Common myeloid progenitor, CD34-positive (primary cell): ENCODE measurements at regions not wholly inside any gene's neighbourhood (a gene's known extent, or its start where the extent isn't known, plus 50 kb on each side); places are given as distances from the start of the nearest gene placed in this dataset.

Experiments
- CTCF ChIA-PET: fragments of 350-600 bp; sonication (Branson Sonifier 250); formaldehyde crosslinking; loops from one replicate; lab custom pipeline; 2021; ENCODE audit warnings: antibody characterized with exemption; lab: Charles Lee
- POLR2A ChIA-PET: fragments of 350-600 bp; sonication (Branson Sonifier 250); formaldehyde crosslinking; loops from one replicate; lab custom pipeline; 2021; ENCODE audit warnings: antibody characterized with exemption; lab: Charles Lee
- DNase-seq, 3 donors: peaks; one replicate each; pipeline versions ENCODE4 v3.0.0 to v3.0.0-alpha.2; 2013
- H3K27ac ChIP-seq, 2 experiments: 1 replicate in 1 of 2; 2 replicates in 1 of 2; pipeline ENCODE4 v1.7.0; 2013; ENCODE audit warnings: inconsistent platforms in 2 of 2, low read length in 2 of 2, mild to moderate bottlenecking in 2 of 2, low read depth in 1 of 2, moderate library complexity in 1 of 2; ENCODE audit not compliant: severe bottlenecking in 2 of 2, insufficient read depth in 1 of 2, poor library complexity in 1 of 2
- H3K27me3 ChIP-seq, 5 experiments: replicated peaks in 2 of 5; 1 replicate in 3 of 5; 2 replicates in 2 of 5; pipeline versions ENCODE4 v1.6.1 to v1.7.0; 2013; ENCODE audit warnings: low read length in 4 of 5, mild to moderate bottlenecking in 2 of 5, moderate library complexity in 2 of 5, inconsistent platforms in 1 of 5; ENCODE audit not compliant: insufficient read depth in 5 of 5, control insufficient read depth in 4 of 5
- H3K36me3 ChIP-seq, 4 experiments: 1 replicate in 2 of 4; 2 replicates in 2 of 4; pipeline versions ENCODE4 v1.6.1 to v1.7.0; 2013; ENCODE audit warnings: low read length in 3 of 4, control low read depth in 1 of 4, mild to moderate bottlenecking in 1 of 4; ENCODE audit not compliant: control insufficient read depth in 4 of 4, insufficient read depth in 4 of 4
- H3K4me1 ChIP-seq, 4 experiments: 1 replicate in 3 of 4; 2 replicates in 1 of 4; pipeline versions ENCODE4 v1.6.1 to v1.7.1; 2013; ENCODE audit warnings: low read length in 3 of 4, mild to moderate bottlenecking in 3 of 4, control low read depth in 1 of 4, inconsistent platforms in 1 of 4, moderate library complexity in 1 of 4; ENCODE audit not compliant: control insufficient read depth in 4 of 4, insufficient read depth in 4 of 4; ENCODE audit errors: control extremely low read depth in 1 of 4
- H3K4me3 ChIP-seq, 7 experiments: 1 replicate in 4 of 7; 2 replicates in 3 of 7; pipeline versions ENCODE4 v1.5.1 to v1.7.0; 2013; ENCODE audit warnings: mild to moderate bottlenecking in 7 of 7, low read length in 6 of 7, moderate library complexity in 6 of 7, inconsistent platforms in 2 of 7, low read depth in 2 of 7, control low read depth in 1 of 7; ENCODE audit not compliant: insufficient read depth in 4 of 7, control insufficient read depth in 1 of 7; ENCODE audit errors: extremely low read depth in 1 of 7
- H3K9me3 ChIP-seq, 5 experiments: 1 replicate in 4 of 5; 2 replicates in 1 of 5; pipeline versions ENCODE4 v1.6.1 to v1.7.1; 2013; ENCODE audit warnings: low read length in 4 of 5, mild to moderate bottlenecking in 2 of 5, inconsistent platforms in 1 of 5, low read depth in 1 of 5, moderate library complexity in 1 of 5; ENCODE audit not compliant: control insufficient read depth in 4 of 5, insufficient read depth in 2 of 5; ENCODE audit errors: control extremely low read depth in 1 of 5
- WGBS: methylation state at CpG from one replicate; pipeline ENCODE4 v1.1.5; 2013; ENCODE audit not compliant: insufficient coverage; 5-methylcytosine and 5-hydroxymethylcytosine counted together

GRCh38 chr9:23290973-23291372 is 535.1 kb downstream of the ELAVL2 start:
- CTCF ChIA-PET: no interaction called here
- Histone ChIP-seq H3K4me3 (no peak overlapping the region), H3K27ac (no peak overlapping the region), H3K9me3 (no peaks in the 10 kb centered on the region), H3K36me3 (no peaks in the 10 kb centered on the region), H3K4me1 (no peaks in the 10 kb centered on the region), H3K27me3 (no peaks in the 10 kb centered on the region)
- no peak for DNase-seq
- 90% methylated on average over 4 of the region's 4 CpGs for WGBS
- POLR2A ChIA-PET: no interaction called here

DNA sequence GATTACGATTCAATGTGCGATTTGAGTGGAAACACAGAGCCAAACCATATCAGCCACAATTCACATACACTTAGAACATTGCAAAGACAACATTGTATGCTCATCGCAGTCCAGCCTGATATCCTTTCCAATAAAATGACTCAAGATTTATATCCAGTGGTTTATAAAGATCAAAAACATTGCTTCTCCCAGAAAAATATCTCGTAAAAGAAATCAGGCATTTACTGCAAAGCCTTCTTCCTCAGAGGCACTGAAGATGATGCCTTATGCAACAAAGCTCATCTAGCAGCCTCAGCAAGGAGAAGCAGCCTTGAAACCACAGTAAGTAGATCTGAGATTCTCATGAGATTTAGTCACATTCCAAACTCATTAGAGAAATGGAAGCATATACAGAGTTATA is 523.8 kb downstream of the ELAVL2 start:
- H3K27ac ChIP-seq: no peak overlapping the region
- CTCF ChIA-PET: no interaction called here
- H3K36me3 ChIP-seq: no peaks in the 10 kb centered on the region
- H3K9me3 ChIP-seq: no peaks in the 10 kb centered on the region
- POLR2A ChIA-PET: no interaction called here
- 100% methylated on average over 2 of the region's 4 CpGs for WGBS
- DNase-seq: no peak
- H3K4me1 ChIP-seq: no peaks in the 10 kb centered on the region
- no peak overlapping the region for H3K4me3 ChIP-seq
- H3K27me3 ChIP-seq: no peaks in the 10 kb centered on the region

DNA sequence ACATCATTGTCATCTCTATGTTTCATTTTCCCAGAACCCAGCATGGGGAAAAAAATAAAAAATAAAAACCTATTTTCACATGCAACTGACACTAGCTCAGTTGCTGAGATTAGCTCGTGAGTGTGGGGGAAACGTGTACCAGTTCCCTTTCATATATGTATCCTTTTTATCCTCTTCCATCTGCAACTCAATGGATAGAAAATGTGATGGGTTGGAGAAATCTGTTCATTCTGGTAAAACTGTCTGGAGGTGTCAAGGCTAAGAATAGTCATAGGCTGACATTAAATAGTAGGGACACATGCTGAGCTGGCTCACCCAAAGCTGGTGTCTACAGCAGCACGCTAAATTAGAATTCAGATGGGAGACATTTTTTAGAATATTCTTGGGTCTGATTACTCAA is 519.3 kb downstream of the ELAVL2 start:
- 100% methylated on average over 1 of the region's 3 CpGs for WGBS
- no peak overlapping the region for H3K27ac ChIP-seq
- ChIA-PET CTCF (no interaction called here), POLR2A (no interaction called here)
- H3K27me3 ChIP-seq: no peaks in the 10 kb centered on the region
- no peak for DNase-seq
- H3K4me1 ChIP-seq: no peaks in the 10 kb centered on the region
- H3K9me3 ChIP-seq: no peaks in the 10 kb centered on the region
- no peak overlapping the region for H3K4me3 ChIP-seq
- H3K36me3 ChIP-seq: no peaks in the 10 kb centered on the region

GRCh38 chr9:23307731-23308513 is 518.1 kb downstream of the ELAVL2 start:
- ChIA-PET CTCF (no interaction called here), POLR2A (no interaction called here)
- Histone ChIP-seq H3K27me3 (no peaks in the 10 kb centered on the region), H3K9me3 (no peaks in the 10 kb centered on the region), H3K4me3 (no peak overlapping the region), H3K27ac (no peak overlapping the region), H3K36me3 (no peaks in the 10 kb centered on the region), H3K4me1 (no peaks in the 10 kb centered on the region)
- WGBS: 92% methylated on average over 5 of the region's 5 CpGs
- DNase-seq: no peak

GRCh38 chr9:23309800-23310199 is 516.2 kb downstream of the ELAVL2 start:
- H3K27ac ChIP-seq: no peak overlapping the region
- POLR2A ChIA-PET: no interaction called here
- no peaks in the 10 kb centered on the region for H3K9me3 ChIP-seq
- no peaks in the 10 kb centered on the region for H3K4me1 ChIP-seq
- no peaks in the 10 kb centered on the region for H3K36me3 ChIP-seq
- DNase-seq: no peak
- no peak overlapping the region for H3K4me3 ChIP-seq
- H3K27me3 ChIP-seq: no peaks in the 10 kb centered on the region
- CTCF ChIA-PET: no interaction called here

GRCh38 chr9:23314247-23314646 is 511.8 kb downstream of the ELAVL2 start:
- H3K4me3 ChIP-seq: no peak overlapping the region
- no peaks in the 10 kb centered on the region for H3K9me3 ChIP-seq
- no peak for DNase-seq
- H3K4me1 ChIP-seq: no peaks in the 10 kb centered on the region
- no peaks in the 10 kb centered on the region for H3K36me3 ChIP-seq
- H3K27ac ChIP-seq: no peak overlapping the region
- 100% methylated on average over 3 of the region's 4 CpGs for WGBS
- POLR2A ChIA-PET: no interaction called here
- CTCF ChIA-PET: no interaction called here
- H3K27me3 ChIP-seq: no peaks in the 10 kb centered on the region

- CTCF ChIA-PET: no interaction called here
- POLR2A ChIA-PET: no interaction called here
- Histone ChIP-seq H3K4me1 (no peaks in the 10 kb centered on the region), H3K9me3 (no peaks in the 10 kb centered on the region), H3K36me3 (no peaks in the 10 kb centered on the region), H3K27me3 (no peaks in the 10 kb centered on the region), H3K4me3 (no peak overlapping the region), H3K27ac (no peak overlapping the region)
- DNase-seq: no peak
Measured at GRCh38 chr9:23319092-23319491, 506.9 kb downstream of the ELAVL2 start.
